HL-60 (cell line): ENCODE measurements at regions not wholly inside any gene's neighbourhood (a gene's known extent, or its start where the extent isn't known, plus 50 kb on each side); places are given as distances from the start of the nearest gene placed in this dataset.

Source experiments
- GABPA ChIP-seq: IDR thresholded peaks from 2 replicates; pipeline ENCODE4 v1.6.1; 2012; ENCODE audit warnings: low read depth
- POLR2AphosphoS5 ChIP-seq: IDR thresholded peaks from 2 replicates; pipeline ENCODE4 v1.6.1; 2012; ENCODE audit warnings: low read depth
- TF ChIP-seq, protein P1 (sequence below): IDR thresholded peaks from one replicate; pipeline ENCODE4 v1.5.1; 2011; ENCODE audit warnings: low read length, control low read depth, inconsistent platforms; ENCODE audit not compliant: insufficient read depth
- TF ChIP-seq, protein P2 (sequence below): IDR thresholded peaks from 2 replicates; pipeline ENCODE4 v1.6.1; 2012; ENCODE audit warnings: low read depth; ENCODE audit not compliant: insufficient replicate concordance

DNA sequence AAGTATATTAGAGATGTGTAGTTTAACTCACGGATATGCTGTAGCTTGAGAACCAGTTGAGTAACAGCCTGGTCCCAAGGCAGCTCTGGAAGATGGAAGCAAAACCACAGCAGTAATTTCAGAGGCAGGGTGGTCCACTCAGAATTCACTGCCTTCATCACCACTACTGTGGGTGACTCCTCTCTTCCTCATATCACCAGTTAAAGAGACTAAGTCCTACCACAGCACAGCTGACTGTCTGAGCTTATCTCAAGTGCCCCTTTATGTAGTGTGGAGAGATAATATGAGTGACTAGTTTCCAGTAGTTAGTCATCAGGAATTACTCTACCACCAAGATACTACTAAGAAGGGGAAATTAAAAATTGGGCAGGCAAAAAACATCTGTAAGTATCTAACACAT lies 1571.2 kb upstream of the C9orf72 start:
- TF ChIP-seq, protein P1, sequence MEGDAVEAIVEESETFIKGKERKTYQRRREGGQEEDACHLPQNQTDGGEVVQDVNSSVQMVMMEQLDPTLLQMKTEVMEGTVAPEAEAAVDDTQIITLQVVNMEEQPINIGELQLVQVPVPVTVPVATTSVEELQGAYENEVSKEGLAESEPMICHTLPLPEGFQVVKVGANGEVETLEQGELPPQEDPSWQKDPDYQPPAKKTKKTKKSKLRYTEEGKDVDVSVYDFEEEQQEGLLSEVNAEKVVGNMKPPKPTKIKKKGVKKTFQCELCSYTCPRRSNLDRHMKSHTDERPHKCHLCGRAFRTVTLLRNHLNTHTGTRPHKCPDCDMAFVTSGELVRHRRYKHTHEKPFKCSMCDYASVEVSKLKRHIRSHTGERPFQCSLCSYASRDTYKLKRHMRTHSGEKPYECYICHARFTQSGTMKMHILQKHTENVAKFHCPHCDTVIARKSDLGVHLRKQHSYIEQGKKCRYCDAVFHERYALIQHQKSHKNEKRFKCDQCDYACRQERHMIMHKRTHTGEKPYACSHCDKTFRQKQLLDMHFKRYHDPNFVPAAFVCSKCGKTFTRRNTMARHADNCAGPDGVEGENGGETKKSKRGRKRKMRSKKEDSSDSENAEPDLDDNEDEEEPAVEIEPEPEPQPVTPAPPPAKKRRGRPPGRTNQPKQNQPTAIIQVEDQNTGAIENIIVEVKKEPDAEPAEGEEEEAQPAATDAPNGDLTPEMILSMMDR, result no peak
- TF ChIP-seq POLR2AphosphoS5 (no peak), GABPA (no peak)
- TF ChIP-seq, protein P2, sequence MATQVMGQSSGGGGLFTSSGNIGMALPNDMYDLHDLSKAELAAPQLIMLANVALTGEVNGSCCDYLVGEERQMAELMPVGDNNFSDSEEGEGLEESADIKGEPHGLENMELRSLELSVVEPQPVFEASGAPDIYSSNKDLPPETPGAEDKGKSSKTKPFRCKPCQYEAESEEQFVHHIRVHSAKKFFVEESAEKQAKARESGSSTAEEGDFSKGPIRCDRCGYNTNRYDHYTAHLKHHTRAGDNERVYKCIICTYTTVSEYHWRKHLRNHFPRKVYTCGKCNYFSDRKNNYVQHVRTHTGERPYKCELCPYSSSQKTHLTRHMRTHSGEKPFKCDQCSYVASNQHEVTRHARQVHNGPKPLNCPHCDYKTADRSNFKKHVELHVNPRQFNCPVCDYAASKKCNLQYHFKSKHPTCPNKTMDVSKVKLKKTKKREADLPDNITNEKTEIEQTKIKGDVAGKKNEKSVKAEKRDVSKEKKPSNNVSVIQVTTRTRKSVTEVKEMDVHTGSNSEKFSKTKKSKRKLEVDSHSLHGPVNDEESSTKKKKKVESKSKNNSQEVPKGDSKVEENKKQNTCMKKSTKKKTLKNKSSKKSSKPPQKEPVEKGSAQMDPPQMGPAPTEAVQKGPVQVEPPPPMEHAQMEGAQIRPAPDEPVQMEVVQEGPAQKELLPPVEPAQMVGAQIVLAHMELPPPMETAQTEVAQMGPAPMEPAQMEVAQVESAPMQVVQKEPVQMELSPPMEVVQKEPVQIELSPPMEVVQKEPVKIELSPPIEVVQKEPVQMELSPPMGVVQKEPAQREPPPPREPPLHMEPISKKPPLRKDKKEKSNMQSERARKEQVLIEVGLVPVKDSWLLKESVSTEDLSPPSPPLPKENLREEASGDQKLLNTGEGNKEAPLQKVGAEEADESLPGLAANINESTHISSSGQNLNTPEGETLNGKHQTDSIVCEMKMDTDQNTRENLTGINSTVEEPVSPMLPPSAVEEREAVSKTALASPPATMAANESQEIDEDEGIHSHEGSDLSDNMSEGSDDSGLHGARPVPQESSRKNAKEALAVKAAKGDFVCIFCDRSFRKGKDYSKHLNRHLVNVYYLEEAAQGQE, result no peak
